GM12878 (cell line): ENCODE measurements at regions not wholly inside any gene's neighbourhood (a gene's known extent, or its start where the extent isn't known, plus 50 kb on each side); places are given as distances from the start of the nearest gene placed in this dataset.

Source experiments
- ATF7 ChIP-seq: fragments of 450-650 bp; IDR thresholded peaks from 2 replicates; pipeline ENCODE4 v1.6.1; 2016; ENCODE audit warnings: low read depth, mild to moderate bottlenecking
- CBX5 ChIP-seq: sonication (generic); IDR thresholded peaks from 2 replicates; pipeline ENCODE4 v1.6.1; 2016; ENCODE audit warnings: low read depth, moderate library complexity, mild to moderate bottlenecking, inconsistent platforms
- CUX1 ChIP-seq: IDR thresholded peaks from 2 replicates; pipeline ENCODE4 v1.6.1; 2012; ENCODE audit warnings: improper control_type of control experiment, low read depth, low read length; ENCODE audit not compliant: insufficient replicate concordance
- ESRRA ChIP-seq: IDR thresholded peaks from 2 replicates; pipeline ENCODE4 v1.6.1; 2012; ENCODE audit warnings: mild to moderate bottlenecking, low read length, improper control_type of control experiment
- HDAC6 ChIP-seq: fragments of 200-600 bp; sonication (generic); IDR thresholded peaks from one replicate; pipeline ENCODE4 v1.8.0; 2017; ENCODE audit warnings: antibody characterized with exemption; ENCODE audit not compliant: unreplicated experiment
- HSF1 ChIP-seq: fragments of 150-350 bp; IDR thresholded peaks from 2 replicates; pipeline ENCODE4 v1.6.1; 2014; ENCODE audit warnings: mild to moderate bottlenecking, low read depth, low read length
- IKZF2 ChIP-seq, 2 experiments: fragments of 450-650 bp; IDR thresholded peaks; 2 replicates each; pipeline ENCODE4 v1.6.1; 2017; ENCODE audit warnings: mild to moderate bottlenecking in 2 of 2, moderate library complexity in 2 of 2
- KAT2A ChIP-seq: conservative IDR thresholded peaks from 2 replicates; pipeline ENCODE4 v1.6.1; 2011; ENCODE audit warnings: low read depth, low read length; ENCODE audit not compliant: control insufficient read depth
- MEF2B ChIP-seq: fragments of 450-650 bp; IDR thresholded peaks from 2 replicates; pipeline ENCODE4 v1.6.1; 2018; ENCODE audit warnings: mild to moderate bottlenecking, moderate library complexity; ENCODE audit not compliant: partially characterized antibody, poor library complexity, severe bottlenecking
- MLLT1 ChIP-seq: fragments of 450-650 bp; IDR thresholded peaks from 2 replicates; pipeline ENCODE4 v1.6.1; 2016; ENCODE audit warnings: mild to moderate bottlenecking
- NFXL1 ChIP-seq: fragments of 450-650 bp; IDR thresholded peaks from 2 replicates; pipeline ENCODE4 v1.6.1; 2017; ENCODE audit warnings: antibody characterized with exemption, mild to moderate bottlenecking, borderline replicate concordance
- NKRF ChIP-seq: fragments of 450-650 bp; conservative IDR thresholded peaks from 2 replicates; pipeline ENCODE4 v1.6.1; 2017; ENCODE audit warnings: mild to moderate bottlenecking, moderate library complexity
- NR2F1 ChIP-seq: fragments of 450-650 bp; conservative IDR thresholded peaks from 2 replicates; pipeline ENCODE4 v1.6.1; 2017; ENCODE audit warnings: mild to moderate bottlenecking
- PAX8 ChIP-seq: fragments of 450-650 bp; IDR thresholded peaks from 2 replicates; pipeline ENCODE4 v1.6.1; 2017; ENCODE audit warnings: mild to moderate bottlenecking, moderate library complexity
- PML ChIP-seq: IDR thresholded peaks from 2 replicates; pipeline ENCODE4 v1.6.1; 2012; ENCODE audit warnings: low read length, inconsistent platforms
- RELB ChIP-seq: fragments of 450-650 bp; IDR thresholded peaks from 2 replicates; pipeline ENCODE4 v1.6.1; 2017; ENCODE audit warnings: low read depth, mild to moderate bottlenecking, moderate library complexity
- USF1 ChIP-seq: IDR thresholded peaks from 2 replicates; pipeline ENCODE4 v1.6.1; 2011; ENCODE audit warnings: borderline replicate concordance, low read depth, mild to moderate bottlenecking, moderate library complexity, mixed read lengths, low read length; ENCODE audit not compliant: insufficient read depth; ENCODE audit errors: extremely low read length
- ZBED1 ChIP-seq: IDR thresholded peaks from 2 replicates; pipeline ENCODE4 v1.6.1; 2016; ENCODE audit warnings: borderline replicate concordance

- no peak for TF ChIP-seq CUX1
- TF ChIP-seq NFXL1, result no peak
- no peak for TF ChIP-seq PAX8
- TF ChIP-seq ESRRA, result no peak
- no peak for TF ChIP-seq NR2F1
- no peak for TF ChIP-seq PML
- TF ChIP-seq CBX5, result no peak
- TF ChIP-seq KAT2A, result no peak
- no peak for TF ChIP-seq MEF2B
- TF ChIP-seq ATF7, result no peak
- TF ChIP-seq USF1, result no peak
- TF ChIP-seq IKZF2 (IDR thresholded peaks at IDR 0.05), result peak in 1 of 2 experiments; percentile 15; a peak in 1 of 4 replicates
- peak; percentile 61; the same call in 1 of the 2 replicates for TF ChIP-seq RELB
- TF ChIP-seq HDAC6, result no peak
- no peak for TF ChIP-seq HSF1
- TF ChIP-seq ZBED1, result no peak
- TF ChIP-seq MLLT1, result no peak
- no peak for TF ChIP-seq NKRF
Measured at GRCh38 chr3:5650303-5650702, 462.8 kb downstream of the EDEM1 start (continued).
